ENCODE measurements at regions not wholly inside any gene's neighbourhood (a gene's known extent, or its start where the extent isn't known, plus 50 kb on each side); places are given as distances from the start of the nearest gene placed in this dataset.
"Not testable (repeated sequence)": the region's sequence is repeated elsewhere in the genome, so short reads cannot be mapped to it uniquely, and the experiment has no call there.

DNA sequence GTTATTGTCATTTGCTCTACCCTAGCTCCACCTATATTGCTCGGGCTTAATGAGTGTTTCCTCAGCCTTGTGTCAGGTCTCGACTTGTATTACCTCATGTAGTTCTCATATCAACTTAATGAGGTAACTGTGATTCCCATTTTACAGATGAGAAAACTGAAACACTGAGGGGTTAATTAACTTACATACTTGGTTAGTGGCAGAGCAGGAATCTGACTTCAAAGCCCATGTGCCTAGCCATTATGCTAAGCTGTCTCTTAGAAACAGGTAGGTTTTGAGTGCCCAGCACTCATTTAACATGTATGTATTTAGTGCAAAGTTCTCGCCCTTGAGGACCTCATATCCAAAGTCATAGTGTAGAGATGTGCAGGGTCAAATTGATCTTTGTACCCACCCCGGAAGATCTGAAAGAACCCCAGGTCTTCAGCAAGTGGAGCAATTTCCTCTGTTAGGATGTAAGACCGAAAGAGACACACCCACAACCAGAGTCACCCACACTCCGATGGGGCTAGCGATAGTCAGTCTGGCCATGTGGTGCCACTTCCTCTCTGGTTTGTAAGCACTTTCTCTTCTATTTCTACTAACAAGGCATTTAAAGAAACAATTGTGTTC, 121.0 kb upstream of the SLC39A10 start:
- peak; percentile 70 for DNase-seq

GRCh38 chr2:195534971-195535370, 122.1 kb upstream of the SLC39A10 start:
- no peak for DNase-seq

- DNase-seq, result peak; percentile 83
Observed at GRCh38 chr2:195533771-195534642, 123.0 kb upstream of the SLC39A10 start.

- DNase-seq, result no peak
Observed at GRCh38 chr2:195532628-195533271, 124.3 kb upstream of the SLC39A10 start.

GRCh38 chr2:195532255-195532627, 124.8 kb upstream of the SLC39A10 start:
- DNase-seq, result no peak

- no peak for DNase-seq
Observed at GRCh38 chr2:195531754-195532153, 125.3 kb upstream of the SLC39A10 start.

GRCh38 chr2:195523242-195523641, 133.8 kb upstream of the SLC39A10 start:
- not testable (repeated sequence) for DNase-seq

DNA sequence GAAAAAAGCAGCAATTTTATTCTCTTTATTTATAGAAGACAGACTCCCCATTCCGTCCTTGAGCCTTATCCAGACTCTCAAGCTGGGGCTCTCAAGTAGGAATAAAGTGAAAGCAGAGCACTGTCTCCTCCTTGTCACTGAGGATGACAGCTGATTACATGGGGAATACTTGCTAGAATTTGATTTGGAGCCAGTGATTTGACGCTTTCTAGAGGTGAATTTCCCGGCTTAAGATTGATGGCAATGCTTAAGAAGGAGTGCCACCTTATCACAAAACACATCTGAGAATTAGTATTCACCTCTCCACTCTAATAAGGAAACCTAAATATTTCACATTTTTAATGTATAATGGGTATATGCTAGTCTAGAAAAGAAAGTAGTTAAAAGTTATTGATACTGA, 135.4 kb upstream of the SLC39A10 start:
- DNase-seq, result no peak

- DNase-seq, result no peak
Observed at GRCh38 chr2:195520671-195521155, 136.3 kb upstream of the SLC39A10 start.

DNA sequence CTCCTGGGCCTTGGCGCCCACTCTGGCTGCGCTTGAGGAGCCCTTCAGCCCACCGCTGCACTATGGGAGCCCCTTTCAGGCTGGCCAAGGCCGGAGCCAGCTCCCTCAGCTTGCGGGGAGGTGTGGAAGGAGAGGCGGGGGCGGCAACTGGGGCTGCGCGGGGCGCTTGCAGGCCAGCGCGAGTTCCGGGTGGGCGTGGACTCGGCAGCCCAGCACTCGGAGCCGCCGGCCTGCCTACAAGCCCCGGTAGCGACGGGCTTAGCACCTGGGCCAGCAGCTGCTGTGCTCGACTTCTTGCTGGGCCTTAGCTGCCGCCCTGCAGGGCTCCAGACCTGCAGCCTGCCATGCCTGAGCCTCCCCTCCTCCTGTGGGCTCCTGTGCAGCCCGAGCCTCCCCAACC, 141.5 kb upstream of the SLC39A10 start:
- DNase-seq, result no peak

- no peak for DNase-seq
Observed at GRCh38 chr2:195514365-195514764, 142.7 kb upstream of the SLC39A10 start.

DNA sequence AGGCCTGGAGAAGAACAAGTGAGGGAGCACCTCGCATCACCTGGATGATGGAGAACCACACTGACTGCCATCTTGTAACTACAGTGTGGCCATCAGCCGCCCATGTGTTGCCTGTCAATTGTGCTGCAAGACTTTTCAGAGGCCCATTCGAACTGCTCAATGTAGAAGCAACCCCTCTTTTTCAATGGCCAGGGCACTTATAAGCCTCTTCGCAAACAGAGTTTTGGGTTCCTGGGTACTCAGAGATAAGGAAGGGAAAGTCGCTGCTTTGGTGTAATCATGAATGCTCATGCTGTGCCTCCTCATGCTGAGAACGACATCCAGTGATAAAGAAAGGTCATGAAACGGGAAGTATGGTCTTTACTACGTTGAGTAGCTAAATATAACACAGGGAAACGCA, 143.9 kb upstream of the SLC39A10 start:
- no peak for DNase-seq

GRCh38 chr2:195509551-195509950, 147.5 kb upstream of the SLC39A10 start:
- no peak for DNase-seq

GRCh38 chr2:195508139-195508455, 148.9 kb upstream of the SLC39A10 start:
- DNase-seq, result no peak

- no peak for DNase-seq
Observed at GRCh38 chr2:195507447-195508138, 149.4 kb upstream of the SLC39A10 start.

- DNase-seq, result no peak
Observed at GRCh38 chr2:195505701-195506100, 151.3 kb upstream of the SLC39A10 start.

DNA sequence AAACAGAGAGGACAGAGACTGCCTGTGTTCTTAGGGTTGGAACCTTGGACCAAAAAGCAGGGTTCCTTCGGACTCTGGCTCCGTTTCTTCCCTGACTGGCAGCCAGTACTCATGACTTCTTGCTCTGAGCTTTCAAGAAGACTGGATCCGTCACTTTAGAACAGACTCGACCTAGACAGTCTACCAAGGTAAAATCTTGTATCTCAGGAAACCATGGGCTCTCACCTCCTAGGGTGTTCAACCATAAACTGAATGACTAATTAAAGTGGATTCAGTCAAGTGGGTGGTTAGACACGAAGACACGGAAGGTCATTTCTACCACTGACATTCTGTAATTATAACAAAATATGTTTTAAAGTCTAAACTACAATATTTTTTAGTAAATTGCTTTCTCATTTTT, 153.8 kb upstream of the SLC39A10 start:
- DNase-seq, result no peak

- no peak for DNase-seq
Observed at GRCh38 chr2:195501746-195502145, 155.3 kb upstream of the SLC39A10 start.

DNA sequence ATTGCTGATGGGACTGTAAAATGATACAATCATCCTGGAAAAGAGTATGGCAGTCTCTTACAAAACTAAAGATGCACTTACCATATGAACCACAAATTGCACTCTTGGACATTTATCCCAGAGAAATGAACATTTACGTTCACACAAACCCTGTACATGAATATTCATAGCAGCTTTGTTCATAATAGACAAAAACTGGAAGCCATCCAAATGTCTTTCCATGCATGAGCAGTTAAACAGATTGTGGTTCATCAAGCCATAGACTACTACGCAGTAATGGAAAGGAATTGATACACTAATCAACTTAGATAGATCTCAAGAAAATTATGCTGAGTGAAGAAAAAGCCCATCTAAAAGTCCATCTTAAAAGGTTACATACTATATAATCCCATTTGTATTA, 156.1 kb upstream of the SLC39A10 start:
- DNase-seq, result no peak

- DNase-seq, result no peak
Observed at GRCh38 chr2:195498839-195499490, 158.1 kb upstream of the SLC39A10 start.

GRCh38 chr2:195498176-195498575, 158.8 kb upstream of the SLC39A10 start:
- DNase-seq, result peak; percentile 58

DNA sequence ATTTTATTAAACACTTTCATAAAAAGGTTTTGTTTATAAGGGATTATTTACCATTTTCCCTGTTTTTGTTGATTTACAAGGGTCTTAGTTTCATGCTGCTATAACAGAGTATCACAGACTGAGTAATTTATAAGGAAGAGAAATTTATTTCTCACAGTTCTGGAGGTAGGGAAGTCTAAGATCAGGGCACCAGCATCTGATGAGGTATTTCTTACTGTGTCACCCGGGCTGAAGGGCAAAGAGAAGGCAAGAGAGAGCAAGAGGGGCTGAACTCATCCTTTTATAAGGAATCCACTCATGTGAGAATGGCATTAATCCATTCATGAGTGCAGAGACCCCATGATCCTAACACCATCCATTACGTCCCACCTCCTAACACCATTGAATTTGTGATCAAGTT, 160.0 kb upstream of the SLC39A10 start:
- DNase-seq, result no peak

GRCh38 chr2:195495966-195496365, 161.1 kb upstream of the SLC39A10 start:
- DNase-seq, result no peak
